ENCODE measurements at regions not wholly inside any gene's neighbourhood (a gene's known extent, or its start where the extent isn't known, plus 50 kb on each side); places are given as distances from the start of the nearest gene placed in this dataset.

GRCh38 chrX:39581411-39581810 is 516.3 kb downstream of the BCOR start:
- TF ChIP-seq POLR2A (IDR thresholded peaks at IDR 0.05) = no peak
- TF ChIP-seq CTCF (IDR thresholded peaks at IDR 0.05) = no peak
- TF ChIP-seq EP300 (IDR thresholded peaks at IDR 0.05) = no peak

Measured in ovary (tissue), 3 donors.